PFSK-1 (cell line): ENCODE measurements at regions not wholly inside any gene's neighbourhood (a gene's known extent, or its start where the extent isn't known, plus 50 kb on each side); places are given as distances from the start of the nearest gene placed in this dataset.

Source experiments
- POLR2AphosphoS5 ChIP-seq: IDR thresholded peaks from 2 replicates; pipeline ENCODE4 v1.6.1; 2012; ENCODE audit warnings: low read depth, mild to moderate bottlenecking, control low read depth, low read length, moderate library complexity
- SIN3A ChIP-seq: IDR thresholded peaks from 2 replicates; pipeline ENCODE4 v1.6.1; 2012; ENCODE audit warnings: mild to moderate bottlenecking, low read length, moderate library complexity, borderline replicate concordance; ENCODE audit not compliant: insufficient read depth
- TAF1 ChIP-seq: IDR thresholded peaks from 2 replicates; pipeline ENCODE4 v1.6.1; 2012; ENCODE audit warnings: low read length, control low read depth, borderline replicate concordance; ENCODE audit not compliant: insufficient read depth
- TF ChIP-seq, protein P1 (sequence below), 2 experiments: IDR thresholded peaks; 2 replicates each; pipeline versions ENCODE4 v1.6.1 to v1.8.0; 2011 to 2012; ENCODE audit warnings: low read depth in 2 of 2, low read length in 2 of 2, control low read depth in 1 of 2, inconsistent platforms in 1 of 2, mild to moderate bottlenecking in 1 of 2, moderate library complexity in 1 of 2; ENCODE audit not compliant: insufficient read depth in 1 of 2

DNA sequence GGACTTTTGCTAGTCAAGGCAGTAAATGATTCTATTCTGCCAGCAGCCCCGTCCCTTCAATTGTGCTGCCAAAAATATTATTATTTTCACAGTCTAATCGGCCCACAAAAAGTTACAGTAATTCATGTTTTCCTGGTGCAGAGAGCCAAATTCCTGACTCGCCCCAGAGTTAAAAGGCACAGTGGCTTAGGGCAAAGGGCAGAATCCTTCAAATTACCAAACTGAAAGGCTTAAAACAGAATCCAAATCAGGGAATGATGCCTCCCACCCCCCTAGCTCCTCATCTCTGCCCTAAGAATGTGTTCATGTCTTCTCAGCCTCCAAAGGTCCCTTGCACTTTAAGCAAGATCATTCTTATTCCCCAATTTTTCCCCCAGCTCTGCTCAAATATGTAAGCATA lies 477.8 kb upstream of the PROK2 start:
- TF ChIP-seq SIN3A (no peak), POLR2AphosphoS5 (no peak), TAF1 (no peak)
- TF ChIP-seq, protein P1, sequence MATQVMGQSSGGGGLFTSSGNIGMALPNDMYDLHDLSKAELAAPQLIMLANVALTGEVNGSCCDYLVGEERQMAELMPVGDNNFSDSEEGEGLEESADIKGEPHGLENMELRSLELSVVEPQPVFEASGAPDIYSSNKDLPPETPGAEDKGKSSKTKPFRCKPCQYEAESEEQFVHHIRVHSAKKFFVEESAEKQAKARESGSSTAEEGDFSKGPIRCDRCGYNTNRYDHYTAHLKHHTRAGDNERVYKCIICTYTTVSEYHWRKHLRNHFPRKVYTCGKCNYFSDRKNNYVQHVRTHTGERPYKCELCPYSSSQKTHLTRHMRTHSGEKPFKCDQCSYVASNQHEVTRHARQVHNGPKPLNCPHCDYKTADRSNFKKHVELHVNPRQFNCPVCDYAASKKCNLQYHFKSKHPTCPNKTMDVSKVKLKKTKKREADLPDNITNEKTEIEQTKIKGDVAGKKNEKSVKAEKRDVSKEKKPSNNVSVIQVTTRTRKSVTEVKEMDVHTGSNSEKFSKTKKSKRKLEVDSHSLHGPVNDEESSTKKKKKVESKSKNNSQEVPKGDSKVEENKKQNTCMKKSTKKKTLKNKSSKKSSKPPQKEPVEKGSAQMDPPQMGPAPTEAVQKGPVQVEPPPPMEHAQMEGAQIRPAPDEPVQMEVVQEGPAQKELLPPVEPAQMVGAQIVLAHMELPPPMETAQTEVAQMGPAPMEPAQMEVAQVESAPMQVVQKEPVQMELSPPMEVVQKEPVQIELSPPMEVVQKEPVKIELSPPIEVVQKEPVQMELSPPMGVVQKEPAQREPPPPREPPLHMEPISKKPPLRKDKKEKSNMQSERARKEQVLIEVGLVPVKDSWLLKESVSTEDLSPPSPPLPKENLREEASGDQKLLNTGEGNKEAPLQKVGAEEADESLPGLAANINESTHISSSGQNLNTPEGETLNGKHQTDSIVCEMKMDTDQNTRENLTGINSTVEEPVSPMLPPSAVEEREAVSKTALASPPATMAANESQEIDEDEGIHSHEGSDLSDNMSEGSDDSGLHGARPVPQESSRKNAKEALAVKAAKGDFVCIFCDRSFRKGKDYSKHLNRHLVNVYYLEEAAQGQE (IDR thresholded peaks at IDR 0.05; ENCODE audit: insufficient read depth in 1 of 2, low read depth in 2 of 2, low read length in 2 of 2) = no peak
